ENCODE measurements at regions not wholly inside any gene's neighbourhood (a gene's known extent, or its start where the extent isn't known, plus 50 kb on each side); places are given as distances from the start of the nearest gene placed in this dataset.

DNA sequence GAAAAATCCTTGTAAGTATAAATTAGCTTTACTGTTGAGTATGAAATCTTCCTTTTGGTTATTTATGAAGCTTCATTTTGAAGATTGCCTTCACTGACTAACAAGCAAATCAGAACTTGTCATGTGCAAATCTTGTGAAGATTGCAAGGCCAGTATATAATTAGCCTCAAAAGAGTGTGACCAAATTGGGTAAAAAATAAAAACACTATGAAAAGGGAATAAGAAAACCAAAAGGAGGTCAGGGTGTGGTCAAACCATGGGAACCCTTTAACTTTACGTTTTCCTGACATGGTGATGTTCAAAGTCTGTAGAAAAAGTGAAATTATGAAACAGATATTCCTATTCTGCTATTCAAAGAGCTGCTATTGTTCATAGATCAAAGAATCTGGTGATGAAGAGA lies 230.3 kb downstream of the BCAT1 start:
- Histone ChIP-seq H2AFZ (ENCODE audit: low read length) (no peak overlapping the region), H3K4me2 (ENCODE audit: insufficient read depth, low read length) (no peak overlapping the region), H4K20me1 (ENCODE audit: insufficient read depth, low read length) (no peaks in the 10 kb centered on the region), H3K27ac (ENCODE audit: low read depth, low read length) (no peak overlapping the region), H3K36me3 (ENCODE audit: insufficient read depth, low read length) (no peaks in the 10 kb centered on the region), H3K9me3 (ENCODE audit: low read depth, low read length) (no peaks in the 10 kb centered on the region), H3K27me3 (ENCODE audit: insufficient read depth, low read length) (no peaks in the 10 kb centered on the region), H3K4me3 (ENCODE audit: insufficient read depth, low read length) (no peak overlapping the region), H3K4me1 (ENCODE audit: insufficient read depth, low read length) (peaks cover 8% of the 10 kb centered on the region), H3K79me2 (ENCODE audit: insufficient read depth, low read length) (no peaks in the 10 kb centered on the region)
- TF ChIP-seq, protein P1, sequence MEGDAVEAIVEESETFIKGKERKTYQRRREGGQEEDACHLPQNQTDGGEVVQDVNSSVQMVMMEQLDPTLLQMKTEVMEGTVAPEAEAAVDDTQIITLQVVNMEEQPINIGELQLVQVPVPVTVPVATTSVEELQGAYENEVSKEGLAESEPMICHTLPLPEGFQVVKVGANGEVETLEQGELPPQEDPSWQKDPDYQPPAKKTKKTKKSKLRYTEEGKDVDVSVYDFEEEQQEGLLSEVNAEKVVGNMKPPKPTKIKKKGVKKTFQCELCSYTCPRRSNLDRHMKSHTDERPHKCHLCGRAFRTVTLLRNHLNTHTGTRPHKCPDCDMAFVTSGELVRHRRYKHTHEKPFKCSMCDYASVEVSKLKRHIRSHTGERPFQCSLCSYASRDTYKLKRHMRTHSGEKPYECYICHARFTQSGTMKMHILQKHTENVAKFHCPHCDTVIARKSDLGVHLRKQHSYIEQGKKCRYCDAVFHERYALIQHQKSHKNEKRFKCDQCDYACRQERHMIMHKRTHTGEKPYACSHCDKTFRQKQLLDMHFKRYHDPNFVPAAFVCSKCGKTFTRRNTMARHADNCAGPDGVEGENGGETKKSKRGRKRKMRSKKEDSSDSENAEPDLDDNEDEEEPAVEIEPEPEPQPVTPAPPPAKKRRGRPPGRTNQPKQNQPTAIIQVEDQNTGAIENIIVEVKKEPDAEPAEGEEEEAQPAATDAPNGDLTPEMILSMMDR (IDR thresholded peaks at IDR 0.05; ENCODE audit: extremely low read depth, low read depth, low read length): no peak
- no peak for DNase-seq (ENCODE audit: insufficient read length, low spot score, missing footprints)

DNA sequence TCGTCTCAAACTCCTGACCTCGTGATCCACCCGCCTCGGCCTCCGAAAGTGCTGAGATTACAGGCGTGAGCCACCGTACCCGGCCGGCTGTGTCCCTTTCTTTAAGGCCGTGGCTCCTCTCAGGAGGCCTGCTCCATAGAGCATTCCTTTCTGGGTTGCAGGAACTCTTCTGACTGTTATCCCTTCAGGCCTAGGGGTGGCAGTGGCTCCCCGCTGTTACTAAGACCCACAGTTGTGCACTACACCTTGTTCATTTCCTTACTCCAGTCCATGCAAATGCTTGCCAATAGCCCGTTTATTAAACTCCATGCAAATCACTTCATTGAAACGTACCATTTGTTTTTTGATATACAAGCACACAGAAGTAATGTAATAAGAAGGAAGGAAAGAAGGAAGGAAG lies 234.7 kb downstream of the BCAT1 start:
- TF ChIP-seq, protein P1 (IDR thresholded peaks at IDR 0.05; ENCODE audit: extremely low read depth, low read depth, low read length): no peak
- Histone ChIP-seq H4K20me1 (ENCODE audit: insufficient read depth, low read length) (no peaks in the 10 kb centered on the region), H3K27ac (ENCODE audit: low read depth, low read length) (no peak overlapping the region), H2AFZ (ENCODE audit: low read length) (no peak overlapping the region), H3K4me3 (ENCODE audit: insufficient read depth, low read length) (no peak overlapping the region), H3K27me3 (ENCODE audit: insufficient read depth, low read length) (no peaks in the 10 kb centered on the region), H3K79me2 (ENCODE audit: insufficient read depth, low read length) (no peaks in the 10 kb centered on the region), H3K4me2 (ENCODE audit: insufficient read depth, low read length) (no peak overlapping the region), H3K4me1 (ENCODE audit: insufficient read depth, low read length) (peaks cover 4% of the 10 kb centered on the region), H3K9me3 (ENCODE audit: low read depth, low read length) (no peaks in the 10 kb centered on the region), H3K36me3 (ENCODE audit: insufficient read depth, low read length) (no peaks in the 10 kb centered on the region)
- no peak for DNase-seq (ENCODE audit: insufficient read length, low spot score, missing footprints)

DNA sequence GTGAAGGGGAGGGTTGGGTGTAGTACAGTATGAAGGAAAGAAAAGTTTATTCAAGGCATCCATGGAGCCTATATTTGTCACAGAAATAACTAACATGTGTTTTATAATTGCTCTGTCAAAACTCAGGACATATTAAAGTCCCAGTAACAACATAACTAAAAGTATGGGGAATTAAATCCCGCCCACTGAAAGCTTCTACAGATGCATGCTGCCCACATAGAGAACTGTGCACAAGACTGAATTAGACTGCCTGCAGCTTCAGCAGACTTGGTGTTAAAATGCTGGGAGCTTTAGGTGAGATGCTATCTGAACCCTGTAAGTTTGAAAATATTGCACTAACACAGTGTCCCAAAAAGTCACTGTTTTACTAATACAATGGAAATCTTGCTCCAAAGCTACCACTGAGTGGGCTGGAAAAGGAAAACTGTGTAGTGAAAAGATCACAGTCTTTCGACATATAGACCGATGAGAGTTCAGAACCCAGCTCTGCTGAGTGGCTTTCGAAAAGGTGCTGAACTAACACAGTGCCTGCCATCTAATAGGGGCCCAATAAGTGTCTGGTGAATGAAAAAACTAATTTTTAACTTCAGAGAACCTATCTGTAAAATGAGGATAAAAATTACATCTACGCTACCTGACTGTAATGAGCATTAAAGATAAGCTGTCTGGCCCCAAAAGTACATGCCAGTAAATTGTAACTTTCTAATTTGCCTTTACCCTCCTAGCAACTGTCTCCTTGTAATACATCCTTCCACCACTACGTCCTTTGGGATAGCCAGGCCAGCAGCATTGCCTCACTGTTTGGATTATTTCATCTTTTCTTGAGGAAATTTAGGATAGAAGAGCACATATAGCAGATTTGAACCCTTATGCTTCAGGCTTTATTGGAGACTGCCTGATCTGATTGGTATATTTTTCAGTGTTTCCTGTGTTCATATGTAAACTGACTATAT lies 237.6 kb downstream of the BCAT1 start:
- Histone ChIP-seq H3K9me3 (ENCODE audit: low read depth, low read length) (no peaks in the 10 kb centered on the region), H2AFZ (ENCODE audit: low read length) (no peak overlapping the region), H3K4me2 (ENCODE audit: insufficient read depth, low read length) (no peak overlapping the region), H3K4me1 (ENCODE audit: insufficient read depth, low read length) (peaks cover 4% of the 10 kb centered on the region), H4K20me1 (ENCODE audit: insufficient read depth, low read length) (no peaks in the 10 kb centered on the region), H3K4me3 (ENCODE audit: insufficient read depth, low read length) (no peak overlapping the region), H3K27me3 (ENCODE audit: insufficient read depth, low read length) (no peaks in the 10 kb centered on the region), H3K27ac (ENCODE audit: low read depth, low read length) (no peak overlapping the region), H3K36me3 (ENCODE audit: insufficient read depth, low read length) (no peaks in the 10 kb centered on the region), H3K79me2 (ENCODE audit: insufficient read depth, low read length) (no peaks in the 10 kb centered on the region)
- no peak for DNase-seq (ENCODE audit: insufficient read length, low spot score, missing footprints)
- TF ChIP-seq, protein P1 (IDR thresholded peaks at IDR 0.05; ENCODE audit: extremely low read depth, low read depth, low read length): no peak

DNA sequence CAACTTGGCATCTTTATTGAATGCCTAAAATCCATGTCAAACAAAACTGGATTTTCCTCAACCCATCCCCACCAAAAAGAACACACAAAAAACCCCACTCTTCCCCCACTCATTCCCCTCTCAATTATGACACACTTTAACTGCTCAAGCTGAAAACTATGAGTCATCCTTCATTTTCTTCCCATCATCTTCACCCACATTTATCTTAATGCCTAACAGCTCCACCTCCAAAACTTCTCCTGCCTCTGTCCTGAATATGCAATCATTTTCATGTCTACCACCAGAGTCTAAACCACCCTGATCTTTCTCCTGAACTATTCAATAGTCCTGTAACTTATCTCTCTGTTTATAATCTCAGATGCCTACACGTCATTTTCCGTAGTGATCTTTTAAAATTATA lies 239.7 kb downstream of the BCAT1 start:
- Histone ChIP-seq H3K36me3 (ENCODE audit: insufficient read depth, low read length) (no peaks in the 10 kb centered on the region), H3K79me2 (ENCODE audit: insufficient read depth, low read length) (no peaks in the 10 kb centered on the region), H4K20me1 (ENCODE audit: insufficient read depth, low read length) (no peaks in the 10 kb centered on the region), H3K9me3 (ENCODE audit: low read depth, low read length) (no peaks in the 10 kb centered on the region), H3K4me2 (ENCODE audit: insufficient read depth, low read length) (no peak overlapping the region), H3K27me3 (ENCODE audit: insufficient read depth, low read length) (no peaks in the 10 kb centered on the region), H3K4me1 (ENCODE audit: insufficient read depth, low read length) (peaks cover 4% of the 10 kb centered on the region), H3K4me3 (ENCODE audit: insufficient read depth, low read length) (no peak overlapping the region), H3K27ac (ENCODE audit: low read depth, low read length) (no peak overlapping the region), H2AFZ (ENCODE audit: low read length) (no peak overlapping the region)
- peak; percentile 69 for DNase-seq (ENCODE audit: insufficient read length, low spot score, missing footprints)
- TF ChIP-seq, protein P1 (IDR thresholded peaks at IDR 0.05; ENCODE audit: extremely low read depth, low read depth, low read length): no peak
